LoVo (cell line): ENCODE measurements at regions not wholly inside any gene's neighbourhood (a gene's known extent, or its start where the extent isn't known, plus 50 kb on each side); places are given as distances from the start of the nearest gene placed in this dataset.

Experiments used
- DNase-seq: peaks from one replicate; pipeline ENCODE4 v3.0.0-alpha.2; 2016; ENCODE audit warnings: low spot score

GRCh38 chr15:37701230-37701629 is 233.2 kb upstream of the TMCO5A start:
- DNase-seq, result no peak

DNA sequence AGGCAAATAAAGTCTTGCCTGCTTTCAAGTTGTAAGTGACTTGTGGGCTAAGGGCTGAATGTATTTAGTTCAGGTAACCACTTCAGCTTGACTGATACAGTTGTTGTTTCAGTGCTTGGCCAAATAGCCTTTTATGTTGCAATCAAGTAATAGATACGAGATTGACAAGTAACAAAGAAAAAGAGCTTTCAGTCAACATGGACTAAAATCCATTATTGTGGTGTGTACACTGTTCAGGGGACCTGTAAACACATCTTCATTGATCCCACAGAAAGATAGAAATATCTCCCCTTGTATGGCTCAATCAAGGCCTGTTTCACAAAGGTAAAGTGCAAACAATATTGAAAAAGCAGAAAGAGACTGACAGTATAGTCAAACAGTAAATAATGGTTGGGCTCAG is 224.8 kb upstream of the TMCO5A start:
- DNase-seq, result no peak

- no peak for DNase-seq
These were observed 219.3 kb upstream of the TMCO5A start for GRCh38 chr15:37715101-37715500.

GRCh38 chr15:37720267-37720666 is 214.2 kb upstream of the TMCO5A start:
- no peak for DNase-seq

DNA sequence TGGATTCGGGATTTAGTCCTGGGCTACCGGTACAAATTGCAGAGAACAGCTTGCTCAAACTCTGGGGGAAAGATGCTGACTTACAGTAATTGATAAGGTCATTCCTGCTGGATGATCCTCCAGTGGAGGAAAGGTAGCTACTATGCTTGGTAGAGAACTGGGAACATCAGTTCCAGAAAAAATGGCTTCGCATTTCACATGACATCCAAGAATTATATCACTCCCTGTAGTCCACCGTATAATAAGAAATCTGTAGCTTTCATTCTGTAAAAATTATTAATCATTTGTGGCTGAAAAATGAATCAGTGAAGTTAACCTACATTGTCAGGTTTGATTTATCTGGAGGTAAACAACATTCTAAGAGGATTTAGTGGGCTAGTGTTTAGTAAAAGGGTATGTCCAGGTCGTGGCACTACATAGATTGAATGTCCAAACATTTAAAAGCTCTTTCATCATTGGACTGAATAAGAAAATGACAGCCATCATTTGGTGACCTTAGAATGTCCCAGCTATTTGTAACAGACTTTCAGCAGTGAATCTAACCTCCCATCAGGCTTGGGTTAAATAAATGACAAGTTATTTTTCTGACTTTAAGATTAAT is 203.2 kb upstream of the TMCO5A start:
- no peak for DNase-seq

GRCh38 chr15:37733628-37734027 is 200.8 kb upstream of the TMCO5A start:
- no peak for DNase-seq

DNA sequence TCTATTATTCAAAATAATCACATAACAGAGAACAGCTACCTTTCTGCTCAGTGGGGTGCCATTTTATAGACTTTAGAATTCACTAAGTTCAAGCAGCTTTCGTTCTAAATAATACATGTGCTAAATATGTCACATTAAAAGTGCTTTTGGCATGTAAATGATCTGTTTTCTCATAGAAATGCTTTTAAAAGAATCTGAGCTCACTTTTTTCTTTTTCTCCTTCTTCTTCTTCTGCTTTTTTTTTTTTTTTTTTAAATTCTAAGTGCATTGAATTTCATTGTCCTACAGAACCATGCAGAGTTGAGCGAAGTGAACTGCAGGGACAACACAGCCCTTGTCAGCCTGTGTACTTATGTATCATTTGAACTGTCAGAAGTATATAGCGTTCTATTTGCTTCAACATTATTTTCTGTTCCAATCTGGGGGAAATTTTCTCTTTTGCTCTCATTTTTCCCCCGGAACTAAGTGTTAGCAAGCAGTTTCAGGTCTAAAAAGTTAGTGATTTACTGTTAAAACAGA is 193.8 kb upstream of the TMCO5A start:
- DNase-seq, result no peak

- DNase-seq, result no peak
These were observed 190.6 kb upstream of the TMCO5A start for GRCh38 chr15:37743826-37744225.

DNA sequence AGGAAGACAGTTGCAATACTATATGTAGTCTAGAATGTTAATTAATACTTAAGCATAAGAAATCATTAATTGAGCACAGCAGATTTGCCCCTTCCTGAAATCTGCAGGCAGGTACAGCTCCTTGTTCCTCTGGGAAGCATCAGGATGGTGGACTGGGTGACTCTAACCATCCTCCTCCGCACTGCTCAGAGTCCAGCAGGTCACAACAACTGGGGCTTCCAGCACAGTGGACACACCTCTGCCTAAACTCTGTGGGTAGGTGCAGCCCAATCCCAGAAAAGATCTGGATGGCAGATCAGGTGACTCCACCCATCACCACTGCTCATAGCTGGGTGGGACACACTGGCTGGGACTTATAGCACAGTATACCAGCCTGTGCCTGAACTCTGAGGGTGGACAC is 189.9 kb upstream of the TMCO5A start:
- DNase-seq, result no peak

DNA sequence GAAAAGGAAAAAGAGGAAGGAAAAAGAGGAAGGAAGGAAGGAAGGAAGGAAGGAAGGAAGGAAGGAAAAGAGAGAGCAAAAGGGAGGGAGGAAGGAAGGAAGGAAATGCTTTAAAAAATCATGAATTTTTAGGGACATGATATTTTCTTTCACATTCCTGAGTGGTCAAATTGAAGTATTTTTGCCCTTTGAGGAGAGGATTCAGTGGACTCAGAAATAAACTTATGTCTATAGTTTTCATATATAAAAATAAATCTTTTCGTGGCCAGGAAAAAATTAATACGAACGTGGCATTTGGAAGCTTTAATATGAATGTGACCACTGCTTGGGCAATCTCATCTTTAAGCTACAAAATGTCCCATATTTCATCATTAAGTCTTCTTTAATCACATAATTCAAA is 183.0 kb upstream of the TMCO5A start:
- no peak for DNase-seq

DNA sequence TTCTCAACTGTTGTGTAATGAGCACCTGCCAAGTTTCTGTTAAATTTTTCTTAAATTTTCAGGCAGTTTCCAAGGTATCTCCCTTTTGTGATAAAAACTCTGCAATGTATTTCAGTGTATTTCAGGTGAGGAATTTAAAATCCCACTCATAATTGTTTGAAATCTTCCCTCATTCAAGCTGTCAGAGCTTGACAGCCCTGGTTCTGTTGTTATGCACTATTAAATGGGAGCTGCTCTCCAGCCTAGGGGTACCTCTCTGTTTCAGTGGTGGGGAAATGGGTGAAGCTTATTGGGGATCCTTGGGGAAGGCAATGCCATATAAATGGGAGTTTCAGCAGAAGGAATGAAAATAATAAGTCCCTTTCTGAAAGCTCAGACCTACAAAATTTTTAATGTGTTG is 178.0 kb upstream of the TMCO5A start:
- DNase-seq, result no peak

DNA sequence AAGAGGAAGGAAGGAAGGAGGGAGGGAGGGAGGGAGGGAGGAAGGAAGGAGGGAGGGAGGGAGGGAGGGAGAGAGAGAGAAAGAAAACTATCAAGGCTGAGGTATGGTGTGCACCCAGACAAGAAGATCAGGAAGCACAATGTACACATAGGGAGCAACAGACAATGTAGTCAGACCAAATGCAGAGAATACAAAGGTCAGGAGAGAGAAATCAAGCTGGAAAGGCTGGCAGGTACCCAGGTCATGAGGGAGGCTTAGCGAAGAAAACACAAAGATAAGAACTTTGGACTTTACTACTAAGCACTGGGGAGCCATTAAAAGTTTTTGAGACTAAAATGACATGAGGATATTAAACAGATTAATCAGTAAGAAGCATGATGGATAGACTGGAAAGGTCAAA is 176.0 kb upstream of the TMCO5A start:
- DNase-seq, result peak; percentile 44

DNA sequence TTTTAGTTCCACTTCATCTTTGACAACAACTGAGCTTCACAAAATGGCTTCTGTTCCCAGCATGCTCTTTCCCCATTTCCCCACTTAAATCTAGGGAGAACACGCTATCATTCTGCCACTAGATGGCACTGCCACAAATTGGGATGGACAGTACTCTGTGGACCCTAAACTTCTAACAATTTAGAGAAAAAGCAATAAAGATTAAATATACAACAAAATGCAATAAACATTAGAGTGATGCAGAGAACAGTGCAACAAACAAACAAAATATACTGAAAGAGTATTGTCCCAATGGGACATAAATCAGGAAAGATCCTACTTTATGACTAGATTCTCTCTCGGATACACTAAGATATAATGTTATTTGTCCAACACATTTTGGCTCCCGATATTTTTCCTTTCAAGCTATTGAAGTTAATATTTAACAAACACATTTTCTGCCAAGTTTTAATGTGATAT is 169.7 kb upstream of the TMCO5A start:
- DNase-seq, result peak; percentile 48

DNA sequence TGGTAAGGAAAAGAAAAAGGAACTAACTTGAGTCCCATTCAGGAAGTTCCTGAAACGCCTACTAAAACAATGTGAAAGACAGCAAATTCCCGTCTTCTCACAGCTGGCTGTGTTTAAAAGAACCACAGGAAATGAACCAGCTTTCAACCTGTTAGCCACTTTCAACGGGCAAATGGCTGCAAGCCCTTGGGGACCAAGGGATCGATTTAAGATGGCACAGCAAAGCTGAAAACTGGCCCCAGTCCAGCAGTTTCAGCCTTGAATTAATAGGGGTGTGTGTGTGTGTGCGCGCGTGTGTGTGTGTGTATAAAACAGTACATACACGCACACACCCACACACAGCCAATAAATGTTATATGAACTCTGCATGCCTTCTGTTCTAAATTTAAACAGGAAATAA is 168.7 kb upstream of the TMCO5A start:
- no peak for DNase-seq

GRCh38 chr15:37767841-37768455 is 166.5 kb upstream of the TMCO5A start:
- no peak for DNase-seq

- DNase-seq, result no peak
These were observed 163.0 kb upstream of the TMCO5A start for GRCh38 chr15:37771465-37771864.

DNA sequence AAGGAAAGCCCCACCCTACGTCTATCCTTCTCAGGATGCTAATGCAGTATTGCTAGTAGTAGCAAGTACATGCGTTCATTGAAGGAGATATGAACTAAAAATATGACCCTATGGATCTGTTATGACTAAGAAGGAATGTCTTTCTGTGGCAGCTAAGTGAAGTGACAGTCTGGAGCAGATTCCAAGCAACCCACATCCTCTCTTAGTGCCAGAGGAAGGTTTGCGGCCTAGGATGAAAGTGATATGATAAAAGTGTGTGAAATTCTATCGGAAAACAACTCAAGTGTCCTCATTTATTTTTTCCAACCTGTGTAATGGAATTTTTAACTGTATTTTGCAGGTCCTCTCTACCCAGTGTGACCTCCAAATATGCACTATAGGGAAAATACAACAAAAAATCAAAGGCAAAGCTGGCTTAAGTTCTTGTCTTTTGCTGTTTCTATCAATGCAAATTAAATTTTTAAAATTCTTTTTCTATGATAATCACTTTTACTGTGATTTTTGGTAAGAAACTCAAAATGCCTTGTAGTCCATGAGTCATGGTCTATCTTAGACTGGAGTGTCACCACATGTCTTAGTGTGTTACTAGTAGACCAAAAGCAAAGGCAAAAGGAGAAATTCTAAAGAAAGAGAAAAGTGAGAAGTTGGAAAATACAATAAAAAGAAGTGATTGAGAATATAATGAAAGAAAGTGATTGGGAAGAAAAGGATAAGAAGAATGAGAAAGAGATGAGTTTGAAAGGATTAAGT is 161.2 kb upstream of the TMCO5A start:
- DNase-seq, result no peak

- no peak for DNase-seq
These were observed 159.5 kb upstream of the TMCO5A start for GRCh38 chr15:37774961-37775360.

DNA sequence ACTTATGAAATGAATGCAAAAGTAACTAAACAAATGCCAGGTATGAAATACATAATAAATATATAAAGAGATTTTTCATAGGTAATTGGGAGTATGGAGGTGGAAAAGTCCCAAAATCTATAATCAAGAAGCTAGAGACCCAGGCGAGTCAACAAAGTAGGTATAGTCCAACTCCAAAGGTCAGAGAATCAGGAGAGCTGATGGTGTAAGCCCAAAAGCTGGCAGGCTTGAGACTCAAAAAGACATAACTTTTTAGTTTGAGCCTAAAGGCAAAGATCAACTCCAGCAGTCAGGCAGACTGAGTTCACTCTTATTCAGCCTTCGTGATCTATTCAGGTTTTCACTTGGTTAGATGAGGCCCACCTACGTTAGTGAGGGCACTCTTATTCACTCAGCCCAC is 157.4 kb upstream of the TMCO5A start:
- DNase-seq, result no peak

- DNase-seq, result no peak
These were observed 151.2 kb upstream of the TMCO5A start for GRCh38 chr15:37783290-37783689.

- DNase-seq, result no peak
These were observed 146.1 kb upstream of the TMCO5A start for GRCh38 chr15:37788330-37788729.

DNA sequence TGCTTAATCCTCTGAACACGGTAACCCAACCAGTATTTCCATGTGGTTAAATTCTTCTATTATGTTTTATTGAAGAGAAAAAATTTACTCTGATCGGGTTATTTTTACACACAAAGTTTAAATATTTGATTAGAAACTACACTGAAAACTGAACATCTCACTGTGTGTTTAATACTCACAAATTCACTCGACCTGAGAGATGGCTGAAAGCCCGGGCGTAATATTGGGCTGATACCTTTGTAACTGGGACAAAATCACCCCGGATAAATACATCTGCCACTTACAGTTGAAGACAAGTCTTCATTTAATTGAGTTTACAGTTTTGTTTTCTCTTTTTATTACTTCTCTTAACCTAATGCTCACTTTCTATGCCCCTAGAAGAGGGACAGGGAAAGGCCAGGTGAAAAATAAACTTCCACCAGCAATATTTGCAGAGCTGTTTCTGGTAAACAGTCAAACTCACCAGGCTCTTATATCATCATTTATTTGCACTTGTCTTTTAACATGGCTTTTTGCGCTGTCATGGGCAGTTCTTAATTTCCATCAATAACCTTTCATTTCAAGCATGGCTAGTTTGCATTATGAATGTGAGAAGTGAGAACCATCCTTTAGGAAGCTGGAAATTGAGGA is 145.6 kb upstream of the TMCO5A start:
- DNase-seq, result no peak

GRCh38 chr15:37789397-37789786 is 145.0 kb upstream of the TMCO5A start:
- no peak for DNase-seq
